Transverse colon (tissue), 4 donors: ENCODE measurements at regions not wholly inside any gene's neighbourhood (a gene's known extent, or its start where the extent isn't known, plus 50 kb on each side); places are given as distances from the start of the nearest gene placed in this dataset.

ENCODE experiments used
- DNase-seq: peaks from one replicate; pipeline ENCODE4 v3.0.0-alpha.2; 2019
- H3K27ac ChIP-seq, 4 donors: fragments of 200-600 bp; sonication (generic); 2 replicates each; pipeline ENCODE4 v1.5.1; 2016 to 2018; ENCODE audit warnings: inconsistent platforms in 4 of 4
- H3K27me3 ChIP-seq: fragments of 200-600 bp; sonication (generic); 2 replicates; pipeline ENCODE4 v1.5.1; 2017; ENCODE audit warnings: inconsistent platforms
- H3K36me3 ChIP-seq, 4 donors: fragments of 200-600 bp; sonication (generic); 2 replicates each; pipeline ENCODE4 v1.5.1; 2017 to 2019; ENCODE audit warnings: inconsistent platforms in 4 of 4
- H3K4me1 ChIP-seq, 4 donors: fragments of 200-600 bp; sonication (generic); 2 replicates each; pipeline ENCODE4 v1.5.1; 2017 to 2020; ENCODE audit warnings: inconsistent platforms in 4 of 4
- H3K4me3 ChIP-seq, 4 donors: fragments of 200-600 bp; sonication (generic); 1 replicate in 1 of 4; 2 replicates in 3 of 4; pipeline versions ENCODE4 v1.5.1 to v1.6.1; 2017 to 2019; ENCODE audit warnings: inconsistent platforms in 4 of 4
- H3K9me3 ChIP-seq, 2 donors: fragments of 200-600 bp; sonication (generic); 2 replicates each; pipeline ENCODE4 v1.5.1; 2017 to 2019; ENCODE audit warnings: inconsistent platforms in 2 of 2
- EP300 ChIP-seq: sonication (generic); formaldehyde crosslinking; IDR thresholded peaks from one replicate; pipeline ENCODE4 v1.6.1; 2017; ENCODE audit warnings: antibody characterized with exemption, low read depth
- POLR2A ChIP-seq: fragments of 450-650 bp; IDR thresholded peaks from one replicate; pipeline ENCODE4 v1.6.1; 2016; ENCODE audit warnings: antibody characterized with exemption, mild to moderate bottlenecking, moderate library complexity
- POLR2AphosphoS5 ChIP-seq, 3 donors: sonication (generic); formaldehyde crosslinking; IDR thresholded peaks; one replicate each; pipeline ENCODE4 v1.6.1; 2016; ENCODE audit warnings: antibody characterized with exemption in 3 of 3
- WGBS, 2 donors: methylation state at CpG; one replicate each; pipeline ENCODE4 v1.1.5; 2018; ENCODE audit warnings: low coverage in 1 of 2; 5-methylcytosine and 5-hydroxymethylcytosine counted together
- in situ Hi-C, 4 donors: fragments of 200-750 bp; cut with MboI; loops; one replicate each; pipeline versions ENCODE4 v1.15.0 to v1.15.1; 2017; ENCODE audit warnings: low sequenced_read_pairs in 3 of 4, low pct_ligation_motif_present in 1 of 4, low pct_unique_long_range_greater_than_20kb in 1 of 4
- intact Hi-C: fragments of 100-400 bp; cut with DNase I; formaldehyde crosslinking; loops from one replicate; pipeline ENCODE4 v1.15.1; 2023; ENCODE audit warnings: low total_unique reads
- TF ChIP-seq, protein P1 (sequence below), 5 experiments: fragments of 200-600 bp in 3 of 5; fragments of 450-650 bp in 2 of 5; sonication (generic) in 3 of 5; IDR thresholded peaks; 1 replicate in 2 of 5; 2 replicates in 3 of 5; pipeline ENCODE4 v1.5.1; 2016 to 2017; ENCODE audit warnings: antibody characterized with exemption in 5 of 5, inconsistent platforms in 3 of 5, mild to moderate bottlenecking in 2 of 5, moderate library complexity in 1 of 5

DNA sequence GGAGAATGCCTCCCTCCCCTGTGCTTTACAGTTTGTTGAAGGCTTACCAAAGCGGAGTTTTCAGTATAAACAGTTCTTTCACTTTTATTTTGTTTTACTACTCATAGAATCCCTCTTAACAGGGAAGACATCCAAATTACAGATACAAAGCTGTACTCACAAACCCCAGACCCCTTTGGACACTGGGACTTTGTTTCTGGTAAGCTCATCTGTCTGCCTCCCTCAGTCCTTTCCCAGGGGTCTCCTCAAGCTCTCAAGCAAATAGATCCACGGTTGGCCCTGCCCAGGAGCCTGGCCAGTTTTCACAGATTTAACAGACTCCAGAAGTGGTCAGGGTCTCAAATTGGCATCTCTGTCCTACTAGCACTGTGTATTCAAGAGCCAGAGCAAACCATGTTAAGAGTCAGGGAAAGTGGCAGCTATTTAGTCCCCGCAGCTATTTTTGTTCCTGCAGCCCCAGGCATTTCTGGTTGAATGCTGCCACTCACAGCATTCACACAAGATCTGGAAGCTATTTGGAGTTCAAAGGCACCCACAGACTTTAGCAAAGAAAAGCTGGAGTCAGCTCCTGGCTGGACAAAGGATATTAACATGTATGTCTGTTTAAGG, 54.2 kb downstream of the TMEM100 start:
- Histone ChIP-seq H3K27me3 (no peaks in the 10 kb centered on the region), H3K4me3 (no peak overlapping the region), H3K9me3 (no peaks in the 10 kb centered on the region), H3K27ac (peak overlapping the region in 2 of 4 donors; percentile 1 to 40), H3K36me3 (no peaks in the 10 kb centered on the region), H3K4me1 (peaks cover 0 to 13% (median 0%) of the 10 kb centered on the region in 4 donors)
- TF ChIP-seq POLR2A (no peak), EP300 (no peak), POLR2AphosphoS5 (IDR thresholded peaks at IDR 0.05) (no peak)
- TF ChIP-seq, protein P1, sequence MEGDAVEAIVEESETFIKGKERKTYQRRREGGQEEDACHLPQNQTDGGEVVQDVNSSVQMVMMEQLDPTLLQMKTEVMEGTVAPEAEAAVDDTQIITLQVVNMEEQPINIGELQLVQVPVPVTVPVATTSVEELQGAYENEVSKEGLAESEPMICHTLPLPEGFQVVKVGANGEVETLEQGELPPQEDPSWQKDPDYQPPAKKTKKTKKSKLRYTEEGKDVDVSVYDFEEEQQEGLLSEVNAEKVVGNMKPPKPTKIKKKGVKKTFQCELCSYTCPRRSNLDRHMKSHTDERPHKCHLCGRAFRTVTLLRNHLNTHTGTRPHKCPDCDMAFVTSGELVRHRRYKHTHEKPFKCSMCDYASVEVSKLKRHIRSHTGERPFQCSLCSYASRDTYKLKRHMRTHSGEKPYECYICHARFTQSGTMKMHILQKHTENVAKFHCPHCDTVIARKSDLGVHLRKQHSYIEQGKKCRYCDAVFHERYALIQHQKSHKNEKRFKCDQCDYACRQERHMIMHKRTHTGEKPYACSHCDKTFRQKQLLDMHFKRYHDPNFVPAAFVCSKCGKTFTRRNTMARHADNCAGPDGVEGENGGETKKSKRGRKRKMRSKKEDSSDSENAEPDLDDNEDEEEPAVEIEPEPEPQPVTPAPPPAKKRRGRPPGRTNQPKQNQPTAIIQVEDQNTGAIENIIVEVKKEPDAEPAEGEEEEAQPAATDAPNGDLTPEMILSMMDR (IDR thresholded peaks at IDR 0.05), result no peak
- in situ Hi-C loops, result no loop called here
- no peak for DNase-seq
- WGBS, 2 donors, result 38 to 42% methylated on average over 1 to 3 of the region's 3 CpGs
- intact Hi-C loops, result no loop called here

DNA sequence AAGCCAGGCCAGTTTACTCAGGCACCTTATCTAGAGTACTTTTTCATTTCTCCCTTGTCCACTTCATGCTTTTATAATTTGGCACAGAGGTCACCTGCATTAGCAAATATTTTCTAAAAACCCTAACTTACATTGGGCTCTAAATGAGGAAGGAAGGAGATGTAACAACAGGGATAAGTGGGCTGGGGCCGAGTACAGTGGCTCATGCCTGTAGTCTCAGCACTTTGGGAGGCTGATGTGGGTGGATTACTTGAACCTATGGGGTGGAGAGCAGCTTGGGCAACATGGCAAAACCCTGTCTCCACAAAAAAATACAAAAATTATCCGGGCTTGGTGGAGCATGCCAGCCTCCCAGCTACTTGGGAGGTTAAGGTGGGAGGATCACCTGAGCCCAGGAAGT, 55.9 kb downstream of the TMEM100 start:
- in situ Hi-C loops, result no loop called here
- H3K36me3 ChIP-seq, result no peaks in the 10 kb centered on the region
- no peak overlapping the region for H3K27ac ChIP-seq
- TF ChIP-seq, protein P1 (IDR thresholded peaks at IDR 0.05), result no peak
- DNase-seq, result no peak
- no peaks in the 10 kb centered on the region for H3K27me3 ChIP-seq
- peaks cover 0 to 13% (median 0%) of the 10 kb centered on the region in 4 donors for H3K4me1 ChIP-seq
- no peak overlapping the region for H3K4me3 ChIP-seq
- intact Hi-C loops, result no loop called here
- WGBS, 2 donors, result 48 to 68% methylated on average over 2 of the region's 2 CpGs
- no peaks in the 10 kb centered on the region for H3K9me3 ChIP-seq

DNA sequence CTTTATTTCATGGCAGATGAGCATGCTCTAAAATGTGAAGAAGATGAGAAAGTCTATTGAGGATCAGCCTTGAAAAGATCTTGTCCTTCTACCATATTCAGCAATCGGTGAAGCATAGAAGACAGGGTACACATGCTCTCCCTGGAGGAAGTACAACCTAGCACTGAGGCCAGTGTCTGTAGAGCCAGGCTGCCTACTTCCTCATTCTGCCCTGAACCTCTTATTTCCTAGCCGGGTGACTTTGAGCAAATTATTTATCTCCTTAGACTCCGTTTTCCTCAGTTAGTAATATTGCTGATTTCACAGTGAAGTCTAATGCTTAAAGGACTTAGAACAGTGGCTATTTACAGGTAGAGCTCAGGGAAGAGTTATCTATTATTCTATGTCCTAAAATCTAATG, 58.4 kb downstream of the TMEM100 start:
- Histone ChIP-seq H3K4me1 (peaks cover 0 to 21% (median 2%) of the 10 kb centered on the region in 4 donors), H3K36me3 (no peaks in the 10 kb centered on the region), H3K27me3 (no peaks in the 10 kb centered on the region), H3K27ac (no peak overlapping the region), H3K9me3 (no peaks in the 10 kb centered on the region), H3K4me3 (no peak overlapping the region)
- intact Hi-C loops (no loop called here), in situ Hi-C loops (no loop called here)
- TF ChIP-seq EP300, result no peak
- TF ChIP-seq POLR2A, result no peak
- TF ChIP-seq, protein P1 (IDR thresholded peaks at IDR 0.05), result no peak
- no peak for TF ChIP-seq POLR2AphosphoS5 (IDR thresholded peaks at IDR 0.05)
- WGBS, 2 donors, result 52 to 59% methylated on average over 3 of the region's 3 CpGs
- DNase-seq, result no peak

DNA sequence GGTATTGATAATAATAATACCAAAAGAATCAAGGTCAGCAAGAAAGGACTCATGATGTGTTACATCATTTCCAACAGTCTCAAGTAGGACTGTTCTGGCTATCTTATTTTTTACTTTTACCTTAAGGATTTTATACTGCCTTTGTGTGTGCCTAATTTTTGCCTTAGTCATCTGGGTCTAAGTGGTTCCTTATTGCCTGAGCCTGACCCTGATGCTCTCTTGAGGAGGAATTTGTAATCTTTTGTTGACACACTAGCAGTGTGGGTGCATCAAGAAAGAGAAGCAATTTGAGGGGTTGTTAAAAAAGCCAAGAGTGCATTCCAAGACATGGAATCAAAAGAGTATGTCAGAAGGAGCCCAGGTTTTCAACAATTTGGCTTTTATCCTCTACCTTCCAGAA, 59.3 kb downstream of the TMEM100 start:
- intact Hi-C loops, result no loop called here

More for the DNA sequence above, 59.3 kb downstream of the TMEM100 start:
- no peak overlapping the region for H3K4me3 ChIP-seq
- H3K36me3 ChIP-seq, result no peaks in the 10 kb centered on the region
- no peak overlapping the region for H3K27ac ChIP-seq
- TF ChIP-seq POLR2AphosphoS5 (IDR thresholded peaks at IDR 0.05) (no peak), POLR2A (no peak), EP300 (no peak)
- TF ChIP-seq, protein P1 (IDR thresholded peaks at IDR 0.05), result no peak
- H3K9me3 ChIP-seq, result no peaks in the 10 kb centered on the region
- H3K27me3 ChIP-seq, result no peaks in the 10 kb centered on the region
- in situ Hi-C loops, result no loop called here
- H3K4me1 ChIP-seq, result peaks cover 0 to 15% (median 2%) of the 10 kb centered on the region in 4 donors
- DNase-seq, result no peak
